ENCODE measurements at regions not wholly inside any gene's neighbourhood (a gene's known extent, or its start where the extent isn't known, plus 50 kb on each side); places are given as distances from the start of the nearest gene placed in this dataset.

GRCh38 chr18:40698129-40698528, 1256.9 kb upstream of the PIK3C3 start:
- TF ChIP-seq YY1 (IDR thresholded peaks at IDR 0.05; ENCODE audit: insufficient read depth, insufficient read length) (no peak), ZNF274 (IDR thresholded peaks at IDR 0.05; ENCODE audit: low read depth, low read length) (no peak)

All from NT2/D1 (cell line).